ENCODE measurements at regions not wholly inside any gene's neighbourhood (a gene's known extent, or its start where the extent isn't known, plus 50 kb on each side); places are given as distances from the start of the nearest gene placed in this dataset.
"Not testable (repeated sequence)": the region's sequence is repeated elsewhere in the genome, so short reads cannot be mapped to it uniquely, and the experiment has no call there.

- DNase-seq (ENCODE audit: low read depth in 2 of 2): no peak
Observed at GRCh38 chr2:241957276-241957675, 87.7 kb downstream of the RTP5 start.

GRCh38 chr2:241958818-241959545, 89.5 kb downstream of the RTP5 start:
- no peak for DNase-seq (ENCODE audit: low read depth in 2 of 2)

DNA sequence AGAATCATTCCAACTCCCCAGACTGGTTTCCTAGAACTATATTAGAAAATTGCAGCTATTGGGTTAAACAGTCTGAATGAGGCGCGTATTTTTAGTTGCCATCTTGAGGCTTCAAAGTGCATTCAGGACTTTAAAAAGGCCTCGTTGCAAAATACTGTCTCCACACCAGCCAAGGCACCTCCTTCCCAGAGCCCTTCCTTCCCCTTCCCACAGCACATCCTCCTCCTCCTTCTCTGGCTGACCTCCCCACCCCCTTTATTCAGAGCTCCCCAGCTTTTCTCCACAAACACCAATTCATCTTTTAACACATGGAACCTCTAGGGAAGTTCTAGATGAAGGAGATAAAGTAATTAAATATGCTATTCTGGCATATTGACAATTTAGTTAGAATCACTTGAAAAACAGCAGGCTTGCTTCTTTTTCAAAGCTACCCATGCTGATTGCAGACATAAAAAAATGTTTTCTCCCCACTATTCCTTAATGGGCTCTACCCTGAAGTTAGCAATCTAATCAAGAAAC, 90.3 kb downstream of the RTP5 start:
- DNase-seq (ENCODE audit: low read depth in 2 of 2): no peak

GRCh38 chr2:241961454-241961853, 91.9 kb downstream of the RTP5 start:
- DNase-seq (ENCODE audit: low read depth in 2 of 2): no peak

GRCh38 chr2:241964133-241964532, 94.6 kb downstream of the RTP5 start:
- DNase-seq (ENCODE audit: low read depth in 2 of 2): no peak

- DNase-seq (ENCODE audit: low read depth in 2 of 2): peak; percentile 90 to 91
Observed at GRCh38 chr2:241965931-241966412, 96.4 kb downstream of the RTP5 start.

DNA sequence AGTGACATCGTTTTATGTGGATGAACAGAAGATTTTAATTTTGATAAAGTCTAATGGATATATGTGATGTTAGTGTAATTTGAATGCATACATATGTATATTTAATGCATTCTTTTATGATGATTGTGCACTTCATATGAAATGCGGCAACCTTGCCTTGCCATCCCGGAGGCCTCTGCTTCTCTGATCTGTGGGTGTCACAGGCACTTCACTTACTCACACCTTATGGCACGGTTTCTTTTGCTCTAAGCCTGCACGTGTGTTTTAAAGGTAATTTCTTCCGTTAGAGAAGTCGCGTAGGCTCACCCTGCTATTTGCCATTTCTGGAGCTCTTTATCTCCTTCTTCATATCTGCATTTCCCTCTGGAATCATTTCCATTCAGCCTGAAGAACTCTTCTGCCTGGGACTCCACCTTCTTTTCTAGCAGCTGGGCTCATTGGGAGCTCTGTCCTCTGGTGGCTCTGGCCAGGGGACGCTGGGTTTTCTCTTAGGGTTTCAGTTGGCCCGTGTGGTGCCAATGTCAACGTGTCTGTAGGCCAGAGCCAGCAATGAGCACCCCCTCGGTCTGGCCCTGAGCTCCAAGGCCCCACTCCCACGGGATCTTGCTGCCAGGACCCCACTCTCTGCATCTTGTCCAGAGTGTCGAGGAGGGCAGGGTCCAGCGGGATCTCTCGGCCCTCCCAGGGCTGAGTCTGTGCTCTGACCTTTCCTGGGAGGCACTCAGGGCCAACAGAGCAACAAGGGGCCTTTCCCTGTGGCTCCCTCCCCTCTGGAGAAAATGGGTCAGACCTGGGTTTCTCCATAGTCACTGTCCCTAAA, 97.3 kb downstream of the RTP5 start:
- DNase-seq (ENCODE audit: low read depth in 2 of 2): no peak

- DNase-seq (ENCODE audit: low read depth in 2 of 2): no peak
Observed at GRCh38 chr2:241967467-241968144, 98.1 kb downstream of the RTP5 start.

DNA sequence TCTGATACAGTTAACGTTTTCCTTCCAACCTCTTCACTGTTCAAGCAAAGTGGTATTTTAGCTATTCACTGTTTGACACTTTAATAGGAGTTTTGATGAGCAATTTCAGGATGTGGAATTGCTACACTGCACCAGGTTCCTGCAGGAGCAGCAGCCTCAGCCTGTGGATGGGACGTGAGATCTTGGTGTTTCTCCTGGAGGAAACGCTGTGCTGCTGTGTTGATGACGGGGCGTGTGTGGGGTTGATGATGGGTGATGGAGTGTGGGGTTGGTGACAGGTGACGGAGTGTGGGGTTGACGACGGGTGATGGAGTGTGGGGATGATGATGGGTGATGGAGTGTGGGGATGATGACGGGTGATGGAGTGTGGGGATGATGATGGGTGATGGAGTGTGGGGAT, 98.9 kb downstream of the RTP5 start:
- DNase-seq (ENCODE audit: low read depth in 2 of 2): no peak

- DNase-seq (ENCODE audit: low read depth in 2 of 2): not testable (repeated sequence)
Observed at GRCh38 chr2:241969182-241969581, 99.7 kb downstream of the RTP5 start.

GRCh38 chr2:241970716-241971115, 101.2 kb downstream of the RTP5 start:
- no peak for DNase-seq (ENCODE audit: low read depth in 2 of 2)

- DNase-seq (ENCODE audit: low read depth in 2 of 2): no peak
Observed at GRCh38 chr2:241974096-241974495, 104.6 kb downstream of the RTP5 start.

GRCh38 chr2:241974851-241975592, 105.5 kb downstream of the RTP5 start:
- DNase-seq (ENCODE audit: low read depth in 2 of 2): no peak

DNA sequence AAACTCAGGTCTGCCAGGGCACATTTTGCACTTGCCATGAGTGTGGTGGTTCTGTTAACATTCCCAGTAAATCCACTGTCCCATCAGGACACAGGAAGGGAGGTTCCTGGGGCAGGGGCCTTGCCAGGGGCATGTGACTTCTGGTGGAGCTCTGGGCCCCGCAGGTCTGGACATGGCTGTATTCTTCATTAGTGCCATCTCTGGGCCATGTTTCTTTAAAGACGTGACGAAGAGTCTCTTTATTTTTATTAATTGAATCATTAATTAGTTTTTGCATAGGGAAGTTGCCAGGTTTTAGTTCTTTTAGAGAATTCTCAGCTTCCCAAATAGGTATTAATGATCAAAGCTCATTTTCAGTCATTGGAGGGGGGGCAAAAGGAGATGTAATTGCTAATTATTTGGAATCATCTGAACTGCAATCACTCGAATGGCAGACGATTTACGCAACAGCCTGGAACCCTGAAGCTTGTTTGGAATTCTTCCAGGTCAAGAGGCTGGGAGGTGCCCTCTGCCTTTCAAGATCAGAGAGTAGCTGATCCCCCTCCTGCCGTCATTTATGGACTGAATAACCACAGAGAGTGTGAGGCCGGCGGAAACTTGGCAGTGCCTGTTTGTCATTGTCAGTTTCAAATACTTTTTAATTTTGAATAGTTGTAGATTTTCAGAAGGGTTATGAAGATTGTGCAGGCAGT, 106.2 kb downstream of the RTP5 start:
- DNase-seq (ENCODE audit: low read depth in 2 of 2): no peak

DNA sequence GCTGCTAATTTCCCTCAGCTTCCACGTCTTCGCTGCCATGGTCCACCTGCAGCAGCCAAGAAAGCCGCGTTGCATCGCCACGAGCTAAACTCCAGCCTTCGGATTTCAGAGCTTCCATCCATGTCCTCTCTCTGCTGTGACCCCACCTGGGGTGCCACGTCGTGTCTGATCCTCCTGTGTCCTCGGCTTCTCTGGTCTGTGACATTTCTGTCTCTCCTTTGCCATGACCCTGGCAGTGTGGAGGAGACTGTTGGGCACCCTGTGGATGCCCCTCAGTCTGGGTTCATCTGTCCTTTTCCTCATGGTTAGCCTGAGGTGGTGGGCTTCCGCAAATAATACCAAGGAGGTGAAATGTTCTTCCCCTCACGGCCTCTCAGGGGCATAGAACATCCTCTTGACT, 106.8 kb downstream of the RTP5 start:
- no peak for DNase-seq (ENCODE audit: low read depth in 2 of 2)

- DNase-seq (ENCODE audit: low read depth in 2 of 2): no peak
Observed at GRCh38 chr2:241977557-241978300, 108.2 kb downstream of the RTP5 start.

DNA sequence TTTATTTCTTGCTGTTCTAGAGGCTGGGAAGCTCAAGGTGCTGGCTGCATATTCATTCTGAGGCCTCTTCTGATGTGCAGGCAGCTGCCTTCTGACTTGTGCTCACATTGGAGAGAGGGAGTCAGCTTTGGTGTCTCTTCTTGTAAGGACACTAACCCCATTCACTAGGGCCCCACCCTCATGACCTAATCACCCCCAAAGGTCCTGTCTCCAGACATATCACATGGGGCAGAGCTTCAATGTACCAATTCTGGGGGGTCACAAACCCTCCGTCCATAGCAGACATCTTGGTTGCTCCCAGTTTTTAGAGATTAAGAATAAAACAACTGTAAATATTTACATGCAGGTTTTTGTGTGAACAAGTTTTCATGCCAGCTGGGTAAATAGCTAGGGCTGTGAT, 109.1 kb downstream of the RTP5 start:
- DNase-seq (ENCODE audit: low read depth in 2 of 2): no peak

DNA sequence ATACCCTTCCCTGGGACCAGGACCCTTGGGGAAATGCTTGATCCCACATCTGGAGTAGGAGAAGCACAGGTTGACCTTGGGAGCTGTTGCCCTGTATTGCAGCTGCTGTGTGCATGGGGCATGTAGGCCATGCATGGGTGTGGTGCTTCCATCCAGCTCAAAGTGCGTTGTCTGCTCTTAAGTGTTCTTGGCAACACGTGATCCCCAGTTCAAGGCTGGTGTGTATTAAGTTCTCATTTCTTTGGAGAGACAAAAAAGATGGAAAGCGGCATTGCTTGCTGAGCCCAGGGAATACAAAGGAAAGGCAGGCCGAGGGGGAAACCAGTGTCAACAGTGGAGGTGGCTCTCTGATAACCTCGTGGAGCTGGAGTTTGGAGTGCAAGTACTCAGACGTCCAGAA, 110.7 kb downstream of the RTP5 start:
- no peak for DNase-seq (ENCODE audit: low read depth in 2 of 2)

GRCh38 chr2:241981076-241981700, 111.7 kb downstream of the RTP5 start:
- no peak for DNase-seq (ENCODE audit: low read depth in 2 of 2)
